ENCODE measurements at regions not wholly inside any gene's neighbourhood (a gene's known extent, or its start where the extent isn't known, plus 50 kb on each side); places are given as distances from the start of the nearest gene placed in this dataset.

- TF ChIP-seq CTCF (IDR thresholded peaks at IDR 0.05) (no peak), POLR2A (IDR thresholded peaks at IDR 0.05) (no peak)
Observed at GRCh38 chr4:92246384-92246783, 57.4 kb upstream of the GRID2 start.
